ENCODE measurements at regions not wholly inside any gene's neighbourhood (a gene's known extent, or its start where the extent isn't known, plus 50 kb on each side); places are given as distances from the start of the nearest gene placed in this dataset.
"Not testable (repeated sequence)": the region's sequence is repeated elsewhere in the genome, so short reads cannot be mapped to it uniquely, and the experiment has no call there.

- DNase-seq (ENCODE audit: low read depth in 2 of 3, low spot score in 1 of 3) = no peak
These were observed 184.4 kb upstream of the MEF2C start for GRCh38 chr5:89067362-89067761.

GRCh38 chr5:89065919-89066318 is 182.9 kb upstream of the MEF2C start:
- DNase-seq (ENCODE audit: low read depth in 2 of 3, low spot score in 1 of 3) = no peak

GRCh38 chr5:89064736-89065135 is 181.8 kb upstream of the MEF2C start:
- no peak for DNase-seq (ENCODE audit: low read depth in 2 of 3, low spot score in 1 of 3)

- DNase-seq (ENCODE audit: low read depth in 2 of 3, low spot score in 1 of 3) = no peak
These were observed 181.1 kb upstream of the MEF2C start for GRCh38 chr5:89064054-89064453.

GRCh38 chr5:89060768-89061167 is 177.8 kb upstream of the MEF2C start:
- DNase-seq (ENCODE audit: low read depth in 2 of 3, low spot score in 1 of 3) = no peak

GRCh38 chr5:89059274-89059673 is 176.3 kb upstream of the MEF2C start:
- DNase-seq (ENCODE audit: low read depth in 2 of 3, low spot score in 1 of 3) = no peak

GRCh38 chr5:89055695-89056085 is 172.7 kb upstream of the MEF2C start:
- DNase-seq (ENCODE audit: low read depth in 2 of 3, low spot score in 1 of 3) = no peak

- DNase-seq (ENCODE audit: low read depth in 2 of 3, low spot score in 1 of 3) = no peak
These were observed 172.2 kb upstream of the MEF2C start for GRCh38 chr5:89055015-89055694.

GRCh38 chr5:89053547-89053946 is 170.6 kb upstream of the MEF2C start:
- no peak for DNase-seq (ENCODE audit: low read depth in 2 of 3, low spot score in 1 of 3)

GRCh38 chr5:89050062-89050461 is 167.1 kb upstream of the MEF2C start:
- DNase-seq (ENCODE audit: low read depth in 2 of 3, low spot score in 1 of 3) = not testable (repeated sequence)

- no peak for DNase-seq (ENCODE audit: low read depth in 2 of 3, low spot score in 1 of 3)
These were observed 164.6 kb upstream of the MEF2C start for GRCh38 chr5:89047571-89047970.

- DNase-seq (ENCODE audit: low read depth in 2 of 3, low spot score in 1 of 3) = no peak
These were observed 162.2 kb upstream of the MEF2C start for GRCh38 chr5:89045216-89045615.

- DNase-seq (ENCODE audit: low read depth in 2 of 3, low spot score in 1 of 3) = no peak
These were observed 161.8 kb upstream of the MEF2C start for GRCh38 chr5:89044674-89045200.

- DNase-seq (ENCODE audit: low read depth in 2 of 3, low spot score in 1 of 3) = no peak
These were observed 160.7 kb upstream of the MEF2C start for GRCh38 chr5:89043676-89044075.

GRCh38 chr5:89042746-89043145 is 159.8 kb upstream of the MEF2C start:
- DNase-seq (ENCODE audit: low read depth in 2 of 3, low spot score in 1 of 3) = no peak

GRCh38 chr5:89041976-89042375 is 159.0 kb upstream of the MEF2C start:
- no peak for DNase-seq (ENCODE audit: low read depth in 2 of 3, low spot score in 1 of 3)

GRCh38 chr5:89041249-89041779 is 158.3 kb upstream of the MEF2C start:
- DNase-seq (ENCODE audit: low read depth in 2 of 3, low spot score in 1 of 3) = no peak

- no peak for DNase-seq (ENCODE audit: low read depth in 2 of 3, low spot score in 1 of 3)
These were observed 153.9 kb upstream of the MEF2C start for GRCh38 chr5:89036704-89037489.

- no peak for DNase-seq (ENCODE audit: low read depth in 2 of 3, low spot score in 1 of 3)
These were observed 153.2 kb upstream of the MEF2C start for GRCh38 chr5:89036166-89036565.

GRCh38 chr5:89034588-89034987 is 151.6 kb upstream of the MEF2C start:
- no peak for DNase-seq (ENCODE audit: low read depth in 2 of 3, low spot score in 1 of 3)

- no peak for DNase-seq (ENCODE audit: low read depth in 2 of 3, low spot score in 1 of 3)
These were observed 147.8 kb upstream of the MEF2C start for GRCh38 chr5:89030798-89031197.

GRCh38 chr5:89028595-89029285 is 145.8 kb upstream of the MEF2C start:
- DNase-seq (ENCODE audit: low read depth in 2 of 3, low spot score in 1 of 3) = no peak

All from stimulated activated CD4-positive, alpha-beta T cell treated with anti-CD3 and anti-CD28 coated beads, Interleukin-12 subunit alpha, Interleukin-12 subunit beta, amount 100 ng/mL, for 48 hours (primary cell).